Small intestine (tissue), 7 donors: ENCODE measurements at regions not wholly inside any gene's neighbourhood (a gene's known extent, or its start where the extent isn't known, plus 50 kb on each side); places are given as distances from the start of the nearest gene placed in this dataset.

ENCODE experiments used
- DNase-seq, 2 donors: peaks; one replicate each; pipeline versions ENCODE4 v3.0.0 to v3.0.0-alpha.2; 2013
- FAIRE-seq: peaks from 2 replicates; lab custom pipeline; 2012; peaks lifted over from hg19 to GRCh38; lab: Jason Lieb, UNC
- H3K27ac ChIP-seq, 3 donors: one replicate each; pipeline ENCODE4 v1.5.1; 2013; ENCODE audit warnings: low read length in 2 of 3, mild to moderate bottlenecking in 2 of 3, control low read depth in 1 of 3, inconsistent platforms in 1 of 3, low read depth in 1 of 3, moderate library complexity in 1 of 3
- H3K27me3 ChIP-seq, 3 donors: one replicate each; pipeline ENCODE4 v1.6.1; 2013; ENCODE audit warnings: low read length in 3 of 3, inconsistent platforms in 1 of 3; ENCODE audit not compliant: control insufficient read depth in 3 of 3, insufficient read depth in 3 of 3
- H3K36me3 ChIP-seq, 3 donors: one replicate each; pipeline ENCODE4 v1.6.1; 2013; ENCODE audit warnings: low read length in 3 of 3, inconsistent platforms in 1 of 3, low read depth in 1 of 3, mild to moderate bottlenecking in 1 of 3, moderate library complexity in 1 of 3; ENCODE audit not compliant: control insufficient read depth in 3 of 3, insufficient read depth in 2 of 3
- H3K4me1 ChIP-seq, 3 donors: one replicate each; pipeline ENCODE4 v1.6.1; 2013; ENCODE audit warnings: low read length in 2 of 3, inconsistent platforms in 1 of 3, low read depth in 1 of 3, mild to moderate bottlenecking in 1 of 3, moderate library complexity in 1 of 3; ENCODE audit not compliant: control insufficient read depth in 3 of 3, insufficient read depth in 2 of 3
- H3K4me3 ChIP-seq, 3 donors: one replicate each; pipeline ENCODE4 v1.5.1; 2013; ENCODE audit warnings: low read length in 3 of 3, control low read depth in 1 of 3, inconsistent platforms in 1 of 3, low read depth in 1 of 3, mild to moderate bottlenecking in 1 of 3, moderate library complexity in 1 of 3
- H3K9me3 ChIP-seq, 2 donors: one replicate each; pipeline ENCODE4 v1.6.1; 2013; ENCODE audit warnings: low read depth in 1 of 2, low read length in 1 of 2; ENCODE audit not compliant: control insufficient read depth in 2 of 2, insufficient read depth in 1 of 2
- WGBS, 3 donors: extraction: QIAGEN DNeasy Blood & Tissue Kit; methylation state at CpG; one replicate each; pipeline ENCODE4 v1.1.7; 2013; 5-methylcytosine and 5-hydroxymethylcytosine counted together
- donor health status: healthy with polysubstance abuse.
- donor health status: control.
- donor health status: control.
- donor health status: Bipolar disorder and iron deficiency.
- donor health status: healthy.

GRCh38 chr6:48057601-48058000 lies 53.4 kb downstream of the PTCHD4 start:
- no peak for DNase-seq
- Histone ChIP-seq H3K4me3 (no peak overlapping the region), H3K36me3 (no peaks in the 10 kb centered on the region), H3K27me3 (peaks cover 0 to 2% (median 0%) of the 10 kb centered on the region in 3 donors), H3K4me1 (no peaks in the 10 kb centered on the region), H3K27ac (no peak overlapping the region), H3K9me3 (no peaks in the 10 kb centered on the region)
- no peak for FAIRE-seq

GRCh38 chr6:48048451-48049146 lies 62.4 kb downstream of the PTCHD4 start:
- H3K4me1 ChIP-seq = no peaks in the 10 kb centered on the region
- no peak for FAIRE-seq
- H3K9me3 ChIP-seq = no peaks in the 10 kb centered on the region
- no peak for DNase-seq
- WGBS, 3 donors = 27 to 41% (median 40%) methylated on average over 2 of the region's 2 CpGs
- H3K4me3 ChIP-seq = no peak overlapping the region
- H3K36me3 ChIP-seq = no peaks in the 10 kb centered on the region
- H3K27ac ChIP-seq = no peak overlapping the region
- H3K27me3 ChIP-seq = no peaks in the 10 kb centered on the region

GRCh38 chr6:48041894-48042293 lies 69.1 kb downstream of the PTCHD4 start:
- Histone ChIP-seq H3K36me3 (no peaks in the 10 kb centered on the region), H3K27me3 (no peaks in the 10 kb centered on the region), H3K9me3 (no peaks in the 10 kb centered on the region), H3K4me1 (no peaks in the 10 kb centered on the region), H3K27ac (no peak overlapping the region), H3K4me3 (no peak overlapping the region)
- DNase-seq (no peak), FAIRE-seq (no peak)
- WGBS, 3 donors = 21 to 45% (median 25%) methylated on average over 2 of the region's 2 CpGs

GRCh38 chr6:48037946-48038345 lies 73.1 kb downstream of the PTCHD4 start:
- no peak for FAIRE-seq
- H3K9me3 ChIP-seq = no peaks in the 10 kb centered on the region
- no peaks in the 10 kb centered on the region for H3K36me3 ChIP-seq
- H3K4me1 ChIP-seq = no peaks in the 10 kb centered on the region
- no peaks in the 10 kb centered on the region for H3K27me3 ChIP-seq
- no peak overlapping the region for H3K27ac ChIP-seq
- WGBS, 3 donors = 72 to 75% (median 75%) methylated on average over 4 of the region's 4 CpGs
- H3K4me3 ChIP-seq = no peak overlapping the region
- DNase-seq = no peak

DNA sequence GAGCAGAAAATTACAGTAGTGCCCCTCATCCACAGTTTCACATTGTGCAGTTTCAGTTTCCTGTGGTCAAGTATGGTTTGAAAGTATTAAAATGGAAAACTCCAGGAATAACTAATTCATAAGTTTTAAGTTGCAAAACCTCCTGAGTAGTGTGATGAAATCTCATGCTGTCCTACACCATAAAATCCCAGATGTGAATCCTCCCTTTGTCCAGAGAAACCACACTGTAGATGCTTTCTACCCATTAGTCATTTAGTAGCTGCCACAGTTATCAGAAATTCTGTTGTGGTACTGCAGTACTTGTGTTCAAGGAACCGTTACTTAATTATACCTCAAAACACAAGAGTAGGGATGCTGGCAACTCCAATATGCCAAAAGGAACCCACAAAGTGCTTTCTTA lies 74.7 kb downstream of the PTCHD4 start:
- FAIRE-seq (no peak), DNase-seq (no peak)
- 76 to 82% (median 78%) methylated on average over 1 of the region's 1 CpG for WGBS, 3 donors
- H3K9me3 ChIP-seq = no peaks in the 10 kb centered on the region
- H3K36me3 ChIP-seq = no peaks in the 10 kb centered on the region
- no peak overlapping the region for H3K27ac ChIP-seq
- no peak overlapping the region for H3K4me3 ChIP-seq
- no peaks in the 10 kb centered on the region for H3K27me3 ChIP-seq
- no peaks in the 10 kb centered on the region for H3K4me1 ChIP-seq

DNA sequence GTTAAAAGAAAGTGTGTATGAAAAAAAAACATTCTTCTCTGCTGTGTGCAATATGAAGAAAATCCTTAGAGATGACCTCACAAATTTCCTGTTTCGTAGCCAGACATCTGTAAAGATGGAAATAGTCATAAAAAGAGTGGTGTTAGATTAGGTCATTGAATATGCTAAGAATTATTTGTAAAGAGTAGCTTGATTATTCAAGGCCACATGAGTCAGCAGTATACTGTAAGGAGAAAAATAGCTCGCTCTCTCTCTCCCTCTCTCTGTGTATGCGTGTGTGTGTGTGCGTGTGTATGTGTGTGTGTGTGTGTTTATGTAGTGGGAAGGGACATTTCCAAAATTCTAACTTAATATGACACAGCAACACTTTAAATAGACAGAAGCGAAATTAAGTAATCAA lies 78.8 kb downstream of the PTCHD4 start:
- 60 to 67% (median 65%) methylated on average over 5 of the region's 5 CpGs for WGBS, 3 donors
- DNase-seq (no peak), FAIRE-seq (no peak)
- Histone ChIP-seq H3K27ac (no peak overlapping the region), H3K4me3 (no peak overlapping the region), H3K27me3 (no peaks in the 10 kb centered on the region), H3K4me1 (no peaks in the 10 kb centered on the region), H3K9me3 (no peaks in the 10 kb centered on the region), H3K36me3 (no peaks in the 10 kb centered on the region)

DNA sequence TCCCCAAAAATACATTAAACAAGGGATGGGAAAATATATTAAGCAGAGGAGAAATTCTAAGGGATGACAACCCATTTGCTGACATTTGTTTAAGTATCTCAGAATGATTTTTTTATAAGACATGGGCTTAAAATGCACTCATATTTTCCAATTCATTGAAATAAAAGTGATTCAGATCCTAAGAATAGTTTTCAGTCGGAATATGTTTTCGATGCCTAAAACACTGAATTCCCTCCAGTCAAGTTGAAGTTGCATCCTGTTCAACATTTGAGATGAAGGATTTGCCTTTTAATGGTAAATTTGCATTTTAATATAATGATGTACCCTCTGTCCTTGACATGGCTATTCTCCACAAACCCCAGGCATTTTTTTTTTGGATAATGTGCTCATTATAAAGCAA lies 79.3 kb downstream of the PTCHD4 start:
- no peaks in the 10 kb centered on the region for H3K4me1 ChIP-seq
- H3K36me3 ChIP-seq = no peaks in the 10 kb centered on the region
- DNase-seq (no peak), FAIRE-seq (no peak)
- 87 to 90% (median 89%) methylated on average over 2 of the region's 2 CpGs for WGBS, 3 donors
- no peak overlapping the region for H3K4me3 ChIP-seq
- no peak overlapping the region for H3K27ac ChIP-seq
- H3K9me3 ChIP-seq = no peaks in the 10 kb centered on the region
- H3K27me3 ChIP-seq = no peaks in the 10 kb centered on the region

DNA sequence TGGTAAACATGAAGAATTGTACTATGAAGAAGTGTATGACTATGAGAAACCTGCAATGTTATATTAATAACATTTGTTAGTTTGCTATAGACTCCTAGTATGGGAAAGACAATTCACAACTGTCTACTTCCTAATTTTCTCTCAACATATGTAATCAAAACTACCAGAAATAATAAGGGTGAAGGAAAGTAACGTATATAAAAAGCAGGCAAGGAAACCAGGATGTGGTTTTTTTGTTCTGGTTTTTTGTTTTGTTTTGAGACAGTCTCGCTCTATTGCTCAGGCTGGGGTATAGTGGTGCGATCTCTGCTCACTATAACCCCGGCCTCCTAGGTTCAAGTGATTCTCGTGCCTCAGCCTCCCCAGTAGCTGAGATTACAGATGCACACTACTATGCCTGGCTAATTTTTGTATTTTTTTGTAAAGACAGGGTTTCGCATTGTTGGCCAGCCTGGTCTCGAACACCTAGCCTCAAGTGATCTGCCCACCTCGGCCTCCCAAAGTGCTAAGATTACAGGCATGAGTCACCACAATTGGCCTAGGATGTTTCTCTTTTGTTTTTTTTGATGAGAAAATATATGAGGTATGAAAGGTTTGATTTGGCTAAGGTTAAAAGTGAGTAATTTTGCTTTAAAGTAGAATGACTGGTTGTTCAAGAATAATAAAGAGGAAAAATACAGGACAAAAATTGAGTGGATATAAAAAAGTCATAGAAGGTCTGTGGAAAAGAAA lies 83.1 kb downstream of the PTCHD4 start:
- WGBS, 3 donors = 49 to 63% (median 52%) methylated on average over 8 of the region's 8 CpGs

More for the DNA sequence above, 83.1 kb downstream of the PTCHD4 start:
- Histone ChIP-seq H3K9me3 (no peaks in the 10 kb centered on the region), H3K27me3 (no peaks in the 10 kb centered on the region), H3K36me3 (no peaks in the 10 kb centered on the region), H3K27ac (no peak overlapping the region), H3K4me3 (no peak overlapping the region), H3K4me1 (no peaks in the 10 kb centered on the region)
- DNase-seq (no peak), FAIRE-seq (no peak)
